GM18870 (cell line): ENCODE measurements at regions not wholly inside any gene's neighbourhood (a gene's known extent, or its start where the extent isn't known, plus 50 kb on each side); places are given as distances from the start of the nearest gene placed in this dataset.

Experiments
- ATAC-seq: cut with Tn5 transposase; IDR thresholded peaks from one replicate; pipeline ENCODE4 v1.9.1; 2021; ENCODE audit warnings: moderate library complexity; ENCODE audit not compliant: unreplicated experiment

DNA sequence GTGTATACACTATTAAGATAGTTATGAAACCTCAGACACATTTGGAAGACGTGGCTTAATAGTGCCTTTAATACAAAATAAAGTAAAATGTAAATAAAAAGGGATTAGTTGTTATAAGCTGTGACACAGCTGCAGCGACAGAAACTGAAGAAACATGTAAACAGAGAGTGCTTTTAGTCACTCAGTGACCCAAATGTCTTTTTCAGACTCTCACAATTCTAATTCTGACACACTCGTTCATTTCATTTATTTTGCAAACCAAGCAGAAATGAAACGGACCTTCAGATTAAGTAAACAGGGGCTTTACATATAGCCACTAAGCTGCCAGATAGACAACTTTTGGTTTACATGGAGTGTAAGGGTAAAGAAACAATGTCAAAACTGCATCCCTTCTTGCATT lies 181.0 kb upstream of the ETAA1 start:
- no peak for ATAC-seq

DNA sequence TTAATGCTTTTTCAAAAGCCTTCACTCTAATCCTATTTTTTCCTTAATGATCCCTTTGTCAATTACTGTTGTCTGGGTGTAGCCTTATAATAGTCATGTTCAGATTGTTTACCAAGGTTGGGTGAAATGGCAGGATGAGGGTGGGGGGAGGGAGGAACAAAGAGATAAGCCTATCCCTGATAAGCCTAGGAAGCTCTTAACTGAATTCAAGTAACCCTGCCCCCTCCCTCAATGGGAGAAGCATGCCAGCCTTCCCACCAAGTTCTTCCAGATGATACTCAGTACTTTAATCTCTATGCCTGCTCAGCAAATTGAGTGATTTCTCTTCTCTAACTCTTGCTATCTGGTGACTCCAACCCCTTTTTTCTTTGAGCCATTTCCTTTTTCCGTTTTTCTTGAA lies 180.3 kb upstream of the ETAA1 start:
- no peak for ATAC-seq

DNA sequence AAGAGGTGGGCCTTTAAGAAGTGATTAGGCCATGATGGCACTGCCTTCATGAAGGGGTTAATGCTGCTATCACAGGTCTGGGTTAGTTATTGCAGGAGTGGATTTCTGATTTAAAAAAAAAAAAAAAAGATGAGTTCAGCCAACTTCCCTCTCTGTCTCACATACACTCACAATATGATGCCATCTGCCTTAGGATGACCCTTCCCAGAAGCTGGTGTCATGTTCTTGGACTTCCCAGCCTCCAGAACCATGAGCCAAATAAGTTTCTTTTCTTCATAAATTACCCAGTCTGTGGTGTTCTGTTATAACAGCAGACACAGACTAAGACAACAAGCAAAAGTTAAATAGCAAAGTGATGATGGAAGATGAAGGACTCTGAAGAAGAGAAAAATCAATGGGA lies 179.7 kb upstream of the ETAA1 start:
- ATAC-seq = no peak

DNA sequence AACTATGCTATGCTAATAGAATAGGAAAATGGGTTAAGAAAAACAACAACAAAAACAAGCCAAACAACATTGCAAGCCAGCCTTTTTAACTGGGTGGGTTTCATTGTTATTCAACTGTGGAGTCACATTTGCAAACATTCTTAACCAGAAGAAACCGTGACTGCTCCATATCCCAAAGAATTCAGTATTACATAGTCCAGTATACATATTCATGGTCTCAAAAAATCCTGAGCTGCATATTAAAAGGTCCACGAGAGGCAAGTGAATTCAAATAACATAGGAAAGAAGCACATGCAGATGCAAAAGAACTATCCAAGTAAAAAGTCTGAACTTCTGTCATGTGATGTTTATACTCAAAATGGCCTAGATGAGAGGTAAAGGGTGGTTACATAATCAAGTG lies 179.1 kb upstream of the ETAA1 start:
- ATAC-seq = no peak

DNA sequence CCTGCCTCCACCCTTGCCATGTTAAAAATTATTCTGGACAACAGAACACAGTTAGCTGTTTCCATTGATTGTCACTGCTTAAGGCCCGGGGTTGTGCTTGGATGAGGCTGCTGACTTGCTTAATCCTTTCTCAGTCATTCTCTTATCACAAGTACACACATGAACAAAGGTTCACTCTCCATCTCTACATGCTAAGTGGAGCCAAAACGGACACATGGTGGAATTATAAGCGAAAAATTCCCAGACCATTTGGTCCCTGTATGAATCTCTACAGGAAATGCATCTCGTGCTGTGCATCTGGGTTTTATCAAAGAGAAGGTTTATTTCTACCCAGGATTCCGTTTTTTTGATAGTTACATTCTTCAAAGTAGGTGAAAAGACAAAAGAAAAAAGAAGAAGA lies 177.5 kb upstream of the ETAA1 start:
- ATAC-seq = no peak

DNA sequence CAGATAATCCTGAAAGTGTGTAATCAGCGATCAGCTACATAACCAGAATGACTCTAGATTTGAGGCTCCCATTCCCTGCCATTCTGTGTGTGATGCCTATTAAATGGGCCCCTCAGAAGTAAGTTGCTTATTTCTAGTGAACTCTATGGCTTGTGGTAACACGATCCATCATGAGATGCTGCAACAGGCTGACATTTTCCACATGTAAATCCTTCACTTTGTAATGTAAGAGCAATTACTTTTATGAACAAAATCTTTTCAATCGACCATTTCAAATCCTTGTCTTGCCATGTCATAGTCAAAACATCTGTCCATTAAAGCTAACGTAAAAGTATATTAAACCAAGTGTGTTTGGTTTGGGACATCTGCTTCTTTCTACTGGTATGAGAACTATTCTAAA lies 175.9 kb upstream of the ETAA1 start:
- ATAC-seq = no peak

DNA sequence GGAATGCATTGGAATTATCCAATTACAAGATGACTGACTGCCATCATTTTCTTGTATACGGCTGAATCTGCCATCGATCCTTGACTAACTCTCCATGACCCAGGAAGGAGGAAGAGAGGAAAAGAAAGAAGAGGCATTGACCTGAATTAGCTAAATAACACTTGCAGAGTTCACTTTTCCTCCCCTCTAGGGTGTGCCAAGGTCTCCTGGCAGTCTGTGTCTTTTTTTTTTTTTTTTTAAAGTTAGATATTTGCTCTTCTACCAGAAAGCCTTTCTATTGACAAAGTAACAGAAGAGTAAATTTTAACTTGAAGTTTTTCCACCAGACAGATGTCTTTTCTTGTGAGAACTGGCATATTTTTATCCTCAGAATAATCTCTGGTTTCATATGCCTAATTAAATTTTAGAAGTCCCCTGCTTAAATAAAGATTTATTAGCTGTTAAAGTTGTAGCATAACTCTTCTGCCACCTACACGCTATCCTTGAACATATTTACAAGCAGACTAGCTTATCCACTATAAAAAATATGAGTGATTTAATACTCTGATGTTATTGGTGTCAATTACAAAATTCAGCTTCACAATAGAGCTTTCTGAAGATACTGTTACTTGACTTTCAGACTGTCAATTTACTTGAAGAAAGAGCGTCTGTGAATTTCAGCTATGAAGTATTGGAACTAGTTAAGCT lies 171.7 kb upstream of the ETAA1 start:
- no peak for ATAC-seq

DNA sequence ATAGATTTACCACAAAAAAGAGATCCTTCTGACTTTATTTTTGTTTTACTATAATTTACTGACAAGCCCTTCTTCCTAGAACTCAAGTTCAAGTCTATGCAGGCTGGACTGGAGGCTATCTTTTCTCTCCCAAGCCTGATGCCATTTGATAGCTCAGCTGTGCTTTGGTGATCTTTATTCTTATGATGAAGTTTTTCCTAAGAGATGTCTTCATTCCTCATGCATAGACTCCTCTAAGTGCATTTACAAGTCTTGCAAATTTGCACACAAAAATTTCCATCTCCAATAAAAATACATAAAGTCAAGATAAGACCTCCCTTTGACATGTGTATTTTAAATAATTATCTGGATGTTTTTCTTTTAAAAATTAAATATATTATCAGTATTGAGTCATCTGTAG lies 167.4 kb upstream of the ETAA1 start:
- ATAC-seq = no peak

DNA sequence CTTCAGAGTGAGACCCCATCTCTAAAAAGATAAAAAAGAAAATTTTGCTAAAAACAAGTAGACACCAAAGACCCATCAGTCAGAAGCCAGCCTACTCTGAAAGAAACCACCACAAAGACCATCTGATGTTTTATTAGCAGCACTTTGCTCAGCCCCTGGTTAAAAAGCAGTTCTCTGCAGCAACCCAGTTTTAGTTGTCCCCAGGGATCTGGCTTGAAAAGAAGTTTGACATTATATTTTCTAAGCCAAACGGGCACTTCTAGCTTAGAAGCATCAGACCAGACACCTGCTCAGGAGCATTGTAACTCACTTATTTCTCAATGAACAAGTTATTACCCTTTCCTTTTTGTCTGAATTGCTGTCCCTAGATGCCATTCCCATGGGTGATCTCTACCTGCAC lies 164.2 kb upstream of the ETAA1 start:
- ATAC-seq = no peak

DNA sequence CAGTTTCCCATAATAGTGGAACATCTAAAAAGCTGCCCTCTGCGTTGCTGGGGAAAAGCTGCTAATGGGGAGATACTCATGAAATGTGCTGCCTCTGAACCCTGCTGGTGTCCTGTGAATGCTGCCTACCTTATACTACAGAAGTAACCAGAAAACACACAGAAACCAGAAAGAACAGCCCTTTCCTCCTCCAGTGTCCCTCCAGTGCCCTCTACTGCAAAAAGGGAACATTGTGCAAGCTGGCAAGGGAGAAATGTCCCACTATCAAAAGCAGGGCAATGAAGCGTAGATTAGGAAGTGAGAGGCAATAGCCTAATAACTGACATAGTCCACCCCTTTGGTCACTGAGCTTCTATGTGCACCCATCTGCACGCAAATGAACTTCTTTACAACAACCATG lies 162.7 kb upstream of the ETAA1 start:
- no peak for ATAC-seq

DNA sequence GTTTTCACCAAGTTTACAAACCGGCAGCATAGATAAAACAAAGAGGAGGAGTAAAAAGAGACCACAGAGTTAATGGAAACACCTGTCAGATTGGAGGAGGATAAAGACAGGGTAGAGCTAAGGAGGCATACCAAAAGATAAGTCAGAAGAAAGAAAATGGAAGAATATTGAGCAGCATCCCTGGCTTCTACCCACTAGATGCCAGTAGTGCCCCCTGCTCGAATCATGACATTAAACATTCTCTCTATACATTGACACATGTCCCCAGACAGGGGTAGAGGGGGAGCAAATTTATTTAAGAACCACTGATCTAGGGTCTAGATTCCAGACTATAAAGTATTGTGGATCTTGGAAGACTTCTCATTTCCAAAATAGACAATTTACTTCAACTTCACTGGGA lies 159.8 kb upstream of the ETAA1 start:
- ATAC-seq = no peak

DNA sequence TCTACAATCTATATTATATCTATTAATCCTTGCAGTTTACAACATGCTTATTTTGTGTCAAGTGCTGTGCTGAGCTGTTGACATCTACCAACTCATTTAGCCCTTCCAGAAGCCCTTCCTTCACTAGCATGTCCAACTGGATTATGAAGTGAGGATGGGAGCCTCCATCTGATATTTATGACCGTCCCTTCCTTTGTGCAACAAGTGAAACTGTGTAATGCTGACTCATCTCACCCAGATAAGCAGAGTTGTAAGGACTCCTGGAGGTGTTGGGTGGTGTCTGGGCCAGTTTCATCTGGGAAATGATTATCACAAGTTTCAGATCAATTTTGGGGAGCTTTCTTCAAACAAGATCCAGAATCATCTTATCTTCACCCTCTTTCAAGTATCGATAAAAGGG lies 156.6 kb upstream of the ETAA1 start:
- no peak for ATAC-seq

DNA sequence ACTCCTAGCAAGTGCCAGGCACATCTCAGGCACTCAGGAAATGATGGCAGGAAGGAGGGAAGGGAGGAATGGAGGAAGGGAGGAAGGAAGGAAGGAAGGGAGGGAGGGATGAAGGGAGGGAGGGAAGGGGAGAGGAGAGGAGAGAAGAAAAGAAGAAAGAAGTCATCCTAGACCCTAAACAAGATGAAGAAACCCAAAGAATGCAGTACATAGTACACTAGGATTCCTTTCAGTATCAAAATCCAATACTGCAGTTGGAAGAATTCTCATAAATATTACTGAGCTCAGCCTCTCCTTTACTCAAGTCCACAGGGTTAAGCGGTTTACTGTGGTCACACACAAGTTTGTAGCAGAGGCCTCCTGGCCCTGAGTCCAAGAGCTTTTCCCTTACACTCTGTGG lies 155.7 kb upstream of the ETAA1 start:
- ATAC-seq = no peak

DNA sequence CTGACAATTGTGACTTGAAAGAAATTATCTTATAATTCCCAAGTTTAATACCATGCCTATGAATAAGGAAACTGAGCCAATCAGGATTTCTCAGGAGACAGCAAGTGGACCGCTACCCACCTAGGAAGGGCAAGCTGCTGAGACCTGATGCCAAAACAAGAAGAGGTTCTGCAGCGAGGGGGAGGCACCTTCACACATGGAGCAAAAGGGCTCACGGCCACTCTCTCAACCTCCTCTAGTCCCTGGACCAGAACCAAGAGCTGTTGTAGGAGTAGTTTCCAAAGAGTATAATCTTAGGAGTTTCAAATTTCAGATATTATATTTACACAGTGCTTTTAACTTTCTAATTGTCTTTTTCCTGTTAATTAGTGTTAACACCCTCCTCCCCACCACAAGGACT lies 154.7 kb upstream of the ETAA1 start:
- no peak for ATAC-seq

DNA sequence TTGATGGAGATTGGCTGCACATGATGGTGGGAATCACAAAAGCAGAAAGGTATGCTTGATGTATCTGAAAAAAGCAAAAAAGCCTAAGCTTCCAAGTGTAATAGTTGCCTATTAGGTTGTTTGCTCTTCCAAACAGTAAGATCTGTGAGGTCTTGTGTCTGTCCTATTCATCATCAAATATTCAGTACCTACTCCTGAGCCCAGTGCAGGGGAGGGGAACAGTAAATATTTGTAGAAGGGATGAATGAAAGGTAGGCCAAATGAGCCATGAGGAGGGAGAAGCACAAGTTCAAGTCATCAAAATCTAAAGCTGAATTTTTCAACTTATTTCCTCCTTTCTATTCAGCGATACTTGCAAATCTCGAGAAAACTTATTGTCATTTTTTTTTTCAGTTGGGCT lies 153.2 kb upstream of the ETAA1 start:
- no peak for ATAC-seq

DNA sequence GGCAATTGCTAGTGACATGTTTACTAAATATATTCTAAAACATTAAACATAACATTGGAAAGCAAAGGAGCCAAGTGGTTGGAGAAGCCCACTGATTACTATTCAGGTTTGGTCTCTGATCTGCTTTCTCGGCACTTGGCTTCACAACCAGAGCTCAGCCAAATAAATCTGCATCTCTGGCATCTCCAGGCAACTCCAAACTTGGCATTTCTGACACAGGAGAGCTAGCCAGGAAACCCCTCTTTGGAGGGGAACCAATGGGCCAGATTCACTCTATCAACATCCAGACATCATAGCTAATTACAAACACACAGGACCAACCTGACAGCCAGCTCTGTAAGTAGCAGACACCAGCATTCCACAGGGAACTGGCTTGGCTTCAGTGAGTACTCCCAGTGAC lies 150.3 kb upstream of the ETAA1 start:
- no peak for ATAC-seq

DNA sequence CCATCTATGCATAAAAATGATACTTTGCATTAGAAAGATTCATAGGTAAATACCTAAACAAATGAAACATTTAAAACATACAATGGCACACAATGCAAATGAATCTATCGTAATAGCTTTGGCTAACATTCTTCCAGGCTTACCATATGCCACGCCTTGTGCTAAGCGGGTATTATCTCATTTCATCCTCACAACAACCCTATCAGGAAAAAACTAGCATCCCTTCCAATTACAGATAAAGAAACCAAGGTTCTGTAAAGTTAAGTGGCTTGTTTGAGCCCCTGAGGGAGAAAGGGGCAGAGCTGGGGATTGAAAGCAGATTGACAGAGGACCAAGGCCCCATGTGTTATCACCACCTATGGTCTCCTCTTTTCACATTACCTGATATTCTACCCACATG lies 145.4 kb upstream of the ETAA1 start:
- ATAC-seq = no peak

DNA sequence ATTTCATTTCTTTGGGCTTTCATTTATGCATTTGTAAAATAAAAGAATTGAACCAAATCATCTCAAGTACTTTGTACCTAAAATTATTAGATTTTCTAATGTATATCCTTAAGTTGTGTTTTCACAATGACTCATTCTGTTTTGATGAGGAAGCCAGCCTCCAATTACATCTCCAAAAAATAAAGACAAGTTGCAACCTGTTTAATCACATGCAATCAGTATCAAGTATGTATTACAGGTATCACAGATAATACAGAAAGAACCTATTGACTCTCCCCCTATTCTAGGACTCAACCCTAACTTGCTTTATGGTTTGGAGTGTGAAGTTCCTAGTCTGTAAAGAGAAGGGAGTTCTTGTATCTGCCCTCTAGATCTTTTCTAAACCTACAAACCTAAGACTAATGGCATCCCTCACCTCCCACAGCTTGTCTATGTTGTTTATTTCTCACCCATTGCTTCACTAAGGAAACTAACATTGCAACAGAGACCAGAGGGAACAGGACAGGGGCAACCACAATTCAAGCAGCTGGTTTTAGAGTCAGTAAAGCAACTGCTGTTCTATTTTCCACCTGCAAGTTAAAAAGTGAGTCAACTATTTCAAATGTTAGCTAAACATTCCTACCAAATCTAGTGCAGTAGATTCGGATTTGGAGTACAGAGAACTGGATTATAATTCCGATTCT lies 141.1 kb upstream of the ETAA1 start:
- ATAC-seq = no peak

DNA sequence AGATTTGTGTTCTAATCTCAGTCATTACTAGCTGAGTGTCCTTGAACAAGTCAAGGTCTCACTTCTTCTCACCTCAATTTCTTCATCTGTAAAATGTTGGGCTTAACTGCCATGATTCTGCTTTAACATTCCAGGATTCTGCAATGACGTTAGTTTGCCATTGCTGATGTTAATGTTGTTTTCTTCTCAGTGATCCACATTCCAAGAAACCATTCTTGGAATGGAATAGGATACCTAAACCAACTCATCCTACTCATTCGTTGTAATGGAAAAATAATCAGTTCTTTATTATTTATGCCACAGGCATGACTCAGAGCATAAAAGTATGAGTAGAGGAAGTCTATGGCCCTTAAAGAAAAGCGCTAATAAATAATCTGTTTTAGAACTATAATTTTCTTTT lies 140.2 kb upstream of the ETAA1 start:
- no peak for ATAC-seq

DNA sequence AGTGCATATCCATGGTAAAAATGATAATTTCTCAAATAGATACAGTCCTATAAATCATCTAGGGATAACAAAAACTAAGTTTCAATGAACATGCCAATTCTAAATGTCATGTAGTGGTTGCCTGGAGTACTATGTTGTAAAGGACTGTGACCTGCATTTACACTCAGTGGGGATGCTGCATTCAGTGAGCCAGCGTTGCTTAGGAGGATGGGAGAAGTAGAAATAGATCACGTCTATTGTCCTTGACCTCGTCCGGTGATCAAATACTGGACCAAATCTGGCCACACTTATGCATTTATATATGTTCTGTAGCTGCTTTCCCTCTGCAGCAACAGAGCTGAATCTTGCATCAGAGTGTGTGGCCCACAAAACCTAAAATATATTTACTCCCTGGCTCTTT lies 139.0 kb upstream of the ETAA1 start:
- ATAC-seq = no peak

DNA sequence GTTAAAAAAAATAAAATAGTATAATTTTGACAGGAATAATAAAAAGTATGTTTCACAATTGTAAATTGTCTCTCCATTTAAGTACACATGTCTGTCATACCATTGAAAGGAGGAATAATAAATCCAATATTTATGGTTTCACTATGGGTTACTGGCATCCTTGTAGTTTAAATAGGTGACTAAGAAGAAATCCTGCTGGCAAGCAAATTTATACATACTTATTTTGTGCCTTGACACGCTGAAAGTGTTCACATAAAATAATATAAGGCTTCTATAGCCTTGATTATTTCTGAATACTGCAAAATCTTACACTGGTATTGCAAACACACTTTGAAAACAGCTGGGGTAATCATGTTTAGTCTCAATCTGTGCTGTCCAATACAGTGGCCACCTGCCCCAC lies 138.3 kb upstream of the ETAA1 start:
- ATAC-seq = no peak

DNA sequence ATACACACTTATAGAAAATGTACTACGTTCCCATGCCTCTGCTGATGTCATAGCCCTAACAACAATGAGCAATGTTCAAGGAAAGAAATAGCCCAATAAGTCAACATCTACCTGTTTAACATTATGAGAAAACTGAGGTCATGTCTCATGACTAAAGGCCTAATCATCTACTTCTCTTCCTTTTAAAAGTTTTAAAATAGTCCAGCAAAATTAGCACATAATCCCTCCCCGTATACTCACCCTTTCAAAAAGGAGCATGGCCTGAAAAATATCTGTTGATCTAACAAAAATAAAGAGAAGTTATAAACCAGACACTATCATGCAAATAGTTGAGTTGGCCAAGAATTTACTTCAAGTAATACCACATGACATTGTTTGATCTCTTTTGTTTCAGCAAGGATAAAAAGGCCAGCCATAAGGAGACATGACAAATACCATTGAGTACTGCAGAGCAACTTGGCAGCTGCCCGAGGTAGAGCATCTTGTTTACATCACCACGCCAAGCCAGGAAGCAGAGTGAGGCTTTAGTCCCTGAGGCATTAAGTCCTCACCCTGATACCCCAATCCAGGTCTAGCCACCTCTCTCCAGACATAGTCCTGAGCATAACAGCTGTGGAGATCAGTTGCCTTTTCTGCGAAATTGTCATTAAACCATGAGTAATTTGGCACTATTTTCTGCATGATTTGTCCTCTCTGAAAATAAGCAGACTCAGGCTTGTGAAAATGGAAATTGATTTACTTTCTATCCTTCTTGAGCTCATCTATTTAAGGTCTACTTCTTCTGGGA lies 137.4 kb upstream of the ETAA1 start:
- ATAC-seq = no peak
